ENCODE measurements at regions not wholly inside any gene's neighbourhood (a gene's known extent, or its start where the extent isn't known, plus 50 kb on each side); places are given as distances from the start of the nearest gene placed in this dataset.

DNA sequence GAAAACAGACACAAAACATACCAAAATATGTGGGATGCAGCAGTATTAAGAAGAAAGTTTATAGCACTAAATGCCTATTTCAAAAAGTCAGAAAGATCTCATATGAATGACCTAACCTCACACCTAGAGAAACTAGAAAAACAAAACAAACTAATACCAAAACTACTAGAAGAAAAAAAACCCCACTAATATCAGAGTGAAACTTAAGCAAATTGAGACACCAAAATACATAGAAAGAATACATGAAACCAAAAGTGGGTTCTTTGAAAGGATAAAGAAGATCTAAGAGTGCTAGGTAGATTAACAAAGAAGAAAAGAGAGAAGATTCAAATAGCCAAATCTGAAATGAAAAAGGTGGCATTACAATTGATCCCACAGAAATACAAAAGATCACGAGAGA is 494.1 kb downstream of the SH2D4B start:
- DNase-seq: no peak

GRCh38 chr10:81034383-81034782 is 496.7 kb downstream of the SH2D4B start:
- DNase-seq: no peak

DNA sequence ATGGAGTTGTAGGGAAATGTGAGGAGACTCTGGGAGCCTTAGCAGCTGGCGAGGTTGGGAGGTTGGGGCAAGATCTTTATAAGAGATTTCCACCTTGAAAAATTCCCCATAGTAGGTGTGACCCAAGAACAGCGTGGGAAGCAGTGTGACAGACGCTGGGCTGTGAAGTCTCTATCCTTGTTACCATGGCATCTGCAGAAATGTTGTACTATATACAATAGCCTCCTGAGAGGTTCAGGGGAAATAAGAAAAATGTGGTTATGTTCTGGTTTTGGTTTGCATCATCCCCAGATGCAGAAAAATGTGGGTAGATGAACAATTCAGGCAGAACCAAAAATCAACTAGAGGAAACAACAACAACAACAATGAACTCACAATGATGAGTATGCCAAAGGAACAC is 498.6 kb downstream of the SH2D4B start:
- no peak for DNase-seq

DNA sequence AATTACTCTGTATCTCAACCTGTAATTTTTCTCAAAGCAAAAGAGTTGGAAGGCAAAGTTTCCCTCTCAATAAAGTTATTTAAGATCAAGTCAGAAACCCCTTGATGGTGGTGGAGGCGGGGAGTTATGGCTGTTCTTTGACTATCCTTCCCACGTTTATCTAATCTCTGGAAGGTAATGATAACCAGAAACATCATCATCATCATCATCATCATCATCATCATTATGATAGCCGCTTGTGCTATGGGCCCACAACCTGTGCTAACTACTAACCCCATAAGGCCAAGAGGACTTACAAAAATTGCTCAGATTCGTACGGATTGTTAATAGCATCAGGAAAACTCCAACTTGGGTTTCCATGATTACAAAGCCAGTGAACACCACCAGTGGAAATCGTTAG is 502.3 kb downstream of the SH2D4B start:
- DNase-seq: no peak

GRCh38 chr10:81040940-81041339 is 503.2 kb downstream of the SH2D4B start:
- DNase-seq: no peak

DNA sequence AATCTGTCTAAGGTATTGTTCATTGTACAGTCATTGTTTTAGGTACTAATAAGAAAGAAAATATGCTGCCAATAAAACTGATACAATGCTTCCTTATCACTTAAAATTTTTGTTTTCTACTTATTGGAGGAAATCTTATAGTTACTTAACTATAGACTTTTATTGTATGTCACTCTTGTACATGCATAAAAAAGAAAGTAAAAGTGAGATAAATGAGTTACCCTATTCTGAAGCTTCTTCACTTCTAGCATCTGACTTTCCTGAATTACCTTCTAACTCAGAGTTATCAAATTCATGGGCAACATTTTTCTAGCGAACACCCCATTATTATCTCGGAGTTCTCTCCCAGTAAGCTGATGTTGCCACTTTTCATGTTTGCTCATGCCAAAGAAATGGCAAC is 504.9 kb downstream of the SH2D4B start:
- no peak for DNase-seq

GRCh38 chr10:81065474-81065873 is 527.8 kb downstream of the SH2D4B start:
- DNase-seq: no peak

DNA sequence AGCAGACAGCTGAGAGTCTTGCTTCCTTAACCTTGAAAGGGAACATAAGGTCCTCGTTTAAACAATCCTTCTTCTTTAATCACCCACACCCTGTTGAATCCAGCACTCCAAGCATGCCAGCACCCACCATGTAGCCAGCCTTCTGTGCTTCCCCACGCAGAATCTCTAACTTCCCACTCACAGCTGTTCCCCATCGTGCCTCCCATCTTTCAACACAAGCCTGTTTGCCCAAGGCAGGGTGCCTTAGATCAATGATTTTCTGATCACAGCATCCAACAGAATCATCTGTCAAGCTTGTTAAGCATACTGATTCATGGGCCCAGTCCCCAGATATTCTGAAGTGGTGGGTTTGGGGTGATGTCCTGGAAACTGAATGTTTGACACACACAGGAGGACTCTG is 530.8 kb downstream of the SH2D4B start:
- DNase-seq: no peak

GRCh38 chr10:81071087-81071796 is 533.5 kb downstream of the SH2D4B start:
- no peak for DNase-seq

- DNase-seq: no peak
Measured at GRCh38 chr10:81073155-81073554, 535.5 kb downstream of the SH2D4B start.

DNA sequence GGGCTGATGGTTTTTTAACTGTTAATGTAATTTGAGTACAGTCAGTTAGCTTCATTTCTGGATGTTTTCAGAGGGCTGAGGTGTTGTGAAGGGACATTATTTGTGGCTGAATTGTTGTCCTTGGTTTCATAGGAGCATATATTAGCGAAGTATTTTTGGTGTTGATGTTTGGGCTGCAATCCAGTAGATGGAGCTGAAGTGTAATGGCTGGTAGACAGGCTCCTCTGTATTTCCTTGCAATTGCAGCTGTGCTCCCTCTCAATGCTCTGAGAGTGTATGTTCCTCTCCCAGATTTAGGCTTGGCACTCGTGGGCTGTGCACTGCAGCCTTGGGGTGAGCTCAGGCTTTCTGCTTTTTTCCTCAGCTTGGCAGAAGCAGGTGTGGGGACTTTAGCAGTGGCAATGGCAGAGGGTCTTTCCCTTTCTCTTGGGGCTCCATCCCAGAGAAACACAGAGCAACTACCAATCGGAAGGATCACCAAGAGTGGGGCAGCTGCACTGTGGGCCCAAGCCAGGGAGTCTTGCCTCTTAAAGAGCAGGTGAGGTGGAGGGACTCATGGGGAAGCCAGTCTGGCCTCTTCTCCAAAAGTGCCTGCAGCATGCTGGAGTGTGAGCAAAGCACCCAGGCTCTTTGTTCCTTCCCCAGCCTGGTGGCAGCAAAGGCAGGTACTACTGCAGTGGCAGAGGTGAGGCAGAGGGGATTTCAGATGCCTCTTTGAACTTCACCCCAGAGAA is 544.4 kb downstream of the SH2D4B start:
- no peak for DNase-seq

GRCh38 chr10:81082621-81083376 is 545.1 kb downstream of the SH2D4B start:
- no peak for DNase-seq

- no peak for DNase-seq
Measured at GRCh38 chr10:81093056-81093455, 555.4 kb downstream of the SH2D4B start.

DNA sequence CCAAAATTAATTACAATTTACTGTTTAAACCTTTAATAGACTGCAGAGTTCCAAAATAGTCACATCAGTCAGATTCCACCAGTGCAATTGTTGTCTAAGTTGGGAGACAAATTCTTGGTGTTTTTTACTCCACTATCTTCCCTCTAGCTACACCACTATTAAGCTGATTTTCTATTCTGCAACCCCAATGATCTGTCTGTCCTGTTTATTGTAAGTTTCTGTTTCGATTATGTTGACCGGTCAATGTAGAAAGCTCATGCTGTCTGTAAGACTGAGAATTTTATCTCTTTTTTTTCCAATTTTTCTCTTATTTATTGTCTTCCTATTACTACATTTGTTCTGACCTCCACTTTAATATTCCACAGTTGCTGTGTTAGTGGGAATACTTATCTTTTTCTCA is 557.5 kb downstream of the SH2D4B start:
- no peak for DNase-seq

GRCh38 chr10:81096558-81096957 is 558.9 kb downstream of the SH2D4B start:
- DNase-seq: no peak

DNA sequence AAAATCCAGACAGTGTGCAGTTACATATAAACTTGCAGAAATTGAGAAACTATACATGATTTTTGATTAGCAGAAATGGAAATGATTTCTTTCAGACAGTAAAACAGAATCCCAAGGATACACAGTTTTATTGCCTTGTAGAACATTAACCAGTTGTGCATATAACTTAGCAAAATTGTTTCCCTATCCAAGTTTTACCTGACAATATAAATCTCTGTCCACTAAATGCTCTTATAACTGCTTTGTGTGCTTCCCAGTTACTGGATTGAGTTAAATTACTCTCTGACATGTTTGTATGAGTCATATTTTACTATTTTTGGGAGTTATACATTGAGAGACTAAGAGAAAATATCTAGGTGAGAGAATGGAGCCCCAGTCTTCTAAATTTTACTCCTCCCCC is 563.4 kb downstream of the SH2D4B start:
- no peak for DNase-seq

- DNase-seq: no peak
Measured at GRCh38 chr10:81104494-81104893, 566.8 kb downstream of the SH2D4B start.

GRCh38 chr10:81108516-81109199 is 571.0 kb downstream of the SH2D4B start:
- DNase-seq: no peak

DNA sequence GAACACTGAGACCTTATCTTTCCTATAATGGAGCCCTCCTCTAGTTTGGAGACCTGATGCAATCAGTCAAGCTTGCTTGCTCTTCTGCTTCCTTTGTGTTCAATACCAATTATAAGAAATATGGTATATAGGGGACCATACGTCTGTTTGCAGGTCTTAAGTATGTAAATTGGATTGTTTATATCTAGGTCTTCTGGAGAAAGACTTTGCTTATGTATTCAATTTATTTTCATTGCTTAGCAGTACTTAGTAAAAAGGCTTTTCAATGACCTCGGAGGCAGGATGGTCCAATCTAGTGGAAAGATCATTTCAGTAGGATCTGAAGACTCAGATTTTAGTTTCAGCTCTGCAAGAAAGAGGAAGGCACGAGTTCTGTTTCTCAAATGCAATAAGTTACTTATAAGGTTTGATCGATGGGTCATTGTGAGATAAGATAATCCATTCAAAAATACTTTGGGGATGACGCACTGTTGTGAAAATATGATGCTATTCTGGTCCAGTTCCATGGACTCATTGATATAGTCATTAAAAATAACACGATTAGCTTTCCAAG is 571.6 kb downstream of the SH2D4B start:
- no peak for DNase-seq

DNA sequence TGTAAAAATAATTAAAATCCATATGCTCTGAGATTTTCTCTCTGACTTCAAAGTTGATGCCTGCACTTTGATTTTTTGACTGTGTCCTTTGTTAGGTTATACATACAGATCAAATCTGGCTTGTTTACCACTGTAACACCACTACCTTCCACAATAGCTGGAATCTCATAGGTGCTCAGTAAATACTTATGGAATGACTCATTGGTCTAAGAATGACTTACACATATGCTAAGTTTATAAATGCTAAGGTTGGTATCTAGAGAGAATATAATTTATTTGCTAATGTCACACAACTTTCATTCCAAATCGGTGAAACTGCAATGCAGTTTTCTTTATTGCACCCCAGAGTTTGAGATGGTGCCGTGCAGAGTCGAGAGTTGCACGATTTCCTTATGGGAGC is 578.5 kb downstream of the SH2D4B start:
- no peak for DNase-seq

- no peak for DNase-seq
Measured at GRCh38 chr10:81116990-81117389, 579.3 kb downstream of the SH2D4B start.

GRCh38 chr10:81127931-81128330 is 590.2 kb downstream of the SH2D4B start:
- DNase-seq: no peak

GRCh38 chr10:81130014-81130413 is 592.3 kb downstream of the SH2D4B start:
- DNase-seq: no peak

All from activated T-cell treated with anti-CD3 and anti-CD28 coated beads, Interleukin-2, amount 50 U/mL, for 1 hour (primary cell).